ENCODE measurements at regions not wholly inside any gene's neighbourhood (a gene's known extent, or its start where the extent isn't known, plus 50 kb on each side); places are given as distances from the start of the nearest gene placed in this dataset.

GRCh38 chr13:30125422-30126073, 181.8 kb downstream of the KATNAL1 start:
- DNase-seq: no peak

- no peak for DNase-seq
These were observed 183.1 kb downstream of the KATNAL1 start for GRCh38 chr13:30124131-30124768.

GRCh38 chr13:30123575-30123974, 183.8 kb downstream of the KATNAL1 start:
- no peak for DNase-seq

- DNase-seq: no peak
These were observed 185.7 kb downstream of the KATNAL1 start for GRCh38 chr13:30121666-30122065.

GRCh38 chr13:30121244-30121643, 186.1 kb downstream of the KATNAL1 start:
- DNase-seq: no peak

GRCh38 chr13:30120133-30120822, 187.1 kb downstream of the KATNAL1 start:
- DNase-seq: no peak

- DNase-seq: peak in 1 of 2 experiments; percentile 31
These were observed 187.9 kb downstream of the KATNAL1 start for GRCh38 chr13:30119476-30119875.

GRCh38 chr13:30116379-30116778, 191.0 kb downstream of the KATNAL1 start:
- DNase-seq: no peak

- no peak for DNase-seq
These were observed 192.1 kb downstream of the KATNAL1 start for GRCh38 chr13:30115257-30115600.

- peak; percentile 96 for DNase-seq
These were observed 192.6 kb downstream of the KATNAL1 start for GRCh38 chr13:30114571-30115256.

- no peak for DNase-seq
These were observed 193.3 kb downstream of the KATNAL1 start for GRCh38 chr13:30113983-30114570.

- no peak for DNase-seq
These were observed 193.8 kb downstream of the KATNAL1 start for GRCh38 chr13:30113551-30113950.

GRCh38 chr13:30112602-30113435, 194.5 kb downstream of the KATNAL1 start:
- peak; percentile 83 to 86 for DNase-seq

- no peak for DNase-seq
These were observed 195.5 kb downstream of the KATNAL1 start for GRCh38 chr13:30111810-30112209.

- no peak for DNase-seq
These were observed 196.9 kb downstream of the KATNAL1 start for GRCh38 chr13:30110301-30111070.

GRCh38 chr13:30109471-30110135, 197.7 kb downstream of the KATNAL1 start:
- DNase-seq: no peak

- no peak for DNase-seq
These were observed 198.5 kb downstream of the KATNAL1 start for GRCh38 chr13:30108913-30109237.

- no peak for DNase-seq
These were observed 199.0 kb downstream of the KATNAL1 start for GRCh38 chr13:30108216-30108912.

GRCh38 chr13:30107521-30108136, 199.7 kb downstream of the KATNAL1 start:
- DNase-seq: no peak

GRCh38 chr13:30107121-30107520, 200.2 kb downstream of the KATNAL1 start:
- no peak for DNase-seq

Measured in activated CD4-positive, alpha-beta T cell treated with anti-CD3 and anti-CD28 coated beads, Interleukin-2, amount 50 U/mL, for 48 hours (primary cell).